Activated CD8-positive, alpha-beta memory T cell treated with anti-CD3 and anti-CD28 coated beads, Interleukin-2, amount 50 U/mL, for 1 hour (primary cell): ENCODE measurements at regions not wholly inside any gene's neighbourhood (a gene's known extent, or its start where the extent isn't known, plus 50 kb on each side); places are given as distances from the start of the nearest gene placed in this dataset.
"Not testable (repeated sequence)": the region's sequence is repeated elsewhere in the genome, so short reads cannot be mapped to it uniquely, and the experiment has no call there.

Experiments
- DNase-seq: peaks from one replicate; pipeline ENCODE4 v3.0.0-alpha.2; 2020; ENCODE audit errors: extremely low read depth

GRCh38 chr6:156451088-156451487, 326.1 kb upstream of the ARID1B start:
- DNase-seq: no peak

- no peak for DNase-seq
Observed at GRCh38 chr6:156450421-156450820, 326.8 kb upstream of the ARID1B start.

GRCh38 chr6:156449569-156449968, 327.6 kb upstream of the ARID1B start:
- DNase-seq: no peak

GRCh38 chr6:156449128-156449527, 328.1 kb upstream of the ARID1B start:
- no peak for DNase-seq

GRCh38 chr6:156448579-156448978, 328.6 kb upstream of the ARID1B start:
- no peak for DNase-seq

- no peak for DNase-seq
Observed at GRCh38 chr6:156440688-156441087, 336.5 kb upstream of the ARID1B start.

GRCh38 chr6:156438350-156438923, 338.7 kb upstream of the ARID1B start:
- DNase-seq: no peak

GRCh38 chr6:156437121-156437879, 339.9 kb upstream of the ARID1B start:
- no peak for DNase-seq

- no peak for DNase-seq
Observed at GRCh38 chr6:156434795-156435190, 342.4 kb upstream of the ARID1B start.

- DNase-seq: no peak
Observed at GRCh38 chr6:156434049-156434794, 343.0 kb upstream of the ARID1B start.

GRCh38 chr6:156432543-156432942, 344.6 kb upstream of the ARID1B start:
- DNase-seq: no peak

- no peak for DNase-seq
Observed at GRCh38 chr6:156430386-156430785, 346.8 kb upstream of the ARID1B start.

- DNase-seq: no peak
Observed at GRCh38 chr6:156427345-156427744, 349.8 kb upstream of the ARID1B start.

GRCh38 chr6:156425359-156426020, 351.7 kb upstream of the ARID1B start:
- DNase-seq: no peak

GRCh38 chr6:156423829-156424228, 353.3 kb upstream of the ARID1B start:
- no peak for DNase-seq

- no peak for DNase-seq
Observed at GRCh38 chr6:156423075-156423474, 354.1 kb upstream of the ARID1B start.

- DNase-seq: no peak
Observed at GRCh38 chr6:156421933-156422332, 355.2 kb upstream of the ARID1B start.

GRCh38 chr6:156421301-156421700, 355.9 kb upstream of the ARID1B start:
- DNase-seq: not testable (repeated sequence)

GRCh38 chr6:156420172-156420993, 356.8 kb upstream of the ARID1B start:
- DNase-seq: no peak

GRCh38 chr6:156419594-156419993, 357.6 kb upstream of the ARID1B start:
- no peak for DNase-seq

GRCh38 chr6:156418253-156418652, 358.9 kb upstream of the ARID1B start:
- no peak for DNase-seq
